ENCODE measurements at regions not wholly inside any gene's neighbourhood (a gene's known extent, or its start where the extent isn't known, plus 50 kb on each side); places are given as distances from the start of the nearest gene placed in this dataset.

GRCh38 chr5:133816791-133817190, 151.6 kb downstream of the C5orf15 start:
- TF ChIP-seq POLR2A (IDR thresholded peaks at IDR 0.05): no peak
- no peak for TF ChIP-seq CTCF (IDR thresholded peaks at IDR 0.05)
- TF ChIP-seq POLR2AphosphoS5 (IDR thresholded peaks at IDR 0.05): no peak

Data from gastroesophageal sphincter (tissue), 3 donors.